ENCODE measurements at regions not wholly inside any gene's neighbourhood (a gene's known extent, or its start where the extent isn't known, plus 50 kb on each side); places are given as distances from the start of the nearest gene placed in this dataset.

- no peak for DNase-seq (ENCODE audit: low read depth)
These were observed 112.8 kb upstream of the LPP start for GRCh38 chr3:188041193-188041592.

- DNase-seq (ENCODE audit: low read depth), result no peak
These were observed 112.1 kb upstream of the LPP start for GRCh38 chr3:188041895-188042294.

- DNase-seq (ENCODE audit: low read depth), result no peak
These were observed 111.5 kb upstream of the LPP start for GRCh38 chr3:188042466-188042865.

DNA sequence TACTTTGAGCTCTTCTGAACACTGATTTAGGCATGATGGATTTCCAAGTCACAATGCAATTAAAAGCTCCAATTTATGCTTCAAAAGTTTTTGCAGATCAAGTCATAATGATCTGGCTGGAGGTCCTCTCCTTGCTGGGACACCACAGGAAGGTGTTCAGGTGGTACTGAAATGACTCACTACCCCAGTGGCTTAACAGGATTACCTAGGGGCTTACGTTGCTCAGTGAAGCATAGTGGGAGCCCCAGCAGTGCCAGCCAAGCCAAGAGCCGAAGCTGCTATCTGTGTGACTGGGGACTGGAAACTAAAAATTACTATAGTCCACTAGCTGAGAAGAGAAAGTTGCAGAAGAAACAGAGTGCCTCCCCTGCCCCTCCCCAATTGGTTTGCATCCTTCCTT lies 110.1 kb upstream of the LPP start:
- no peak for DNase-seq (ENCODE audit: low read depth)

DNA sequence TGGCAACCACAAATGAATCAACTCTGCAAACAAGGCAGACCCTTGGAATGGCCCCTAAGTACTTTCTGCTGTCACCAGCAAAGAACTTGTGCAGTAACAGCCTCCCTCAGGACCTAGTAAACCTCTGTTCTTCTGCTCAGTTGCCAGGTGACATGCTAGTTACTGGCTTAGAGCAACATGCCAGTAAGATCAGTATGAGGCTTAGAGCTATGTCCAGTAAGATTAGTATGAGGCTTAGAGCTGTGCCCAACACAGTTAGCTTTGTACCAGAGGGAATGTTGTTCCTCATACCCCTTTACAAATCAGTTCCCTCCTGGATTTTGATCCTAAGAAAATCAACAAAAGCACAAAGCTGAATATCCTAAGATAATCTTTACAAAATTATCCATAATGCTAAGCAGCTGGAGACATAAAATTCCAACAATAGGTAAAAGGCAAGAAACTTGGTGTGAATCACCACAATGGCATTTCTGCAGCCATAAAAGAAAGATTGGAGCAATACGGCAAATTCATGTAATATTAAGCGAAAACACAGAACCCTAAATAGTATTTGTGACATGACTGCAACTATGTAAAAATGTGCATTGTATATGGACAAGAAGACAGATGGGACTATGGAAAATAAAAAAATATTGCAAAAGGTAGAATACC lies 107.3 kb upstream of the LPP start:
- DNase-seq (ENCODE audit: low read depth), result no peak

GRCh38 chr3:188047536-188047935 lies 106.4 kb upstream of the LPP start:
- no peak for DNase-seq (ENCODE audit: low read depth)

- no peak for DNase-seq (ENCODE audit: low read depth)
These were observed 104.1 kb upstream of the LPP start for GRCh38 chr3:188049606-188050530.

GRCh38 chr3:188051801-188052168 lies 102.2 kb upstream of the LPP start:
- no peak for DNase-seq (ENCODE audit: low read depth)

DNA sequence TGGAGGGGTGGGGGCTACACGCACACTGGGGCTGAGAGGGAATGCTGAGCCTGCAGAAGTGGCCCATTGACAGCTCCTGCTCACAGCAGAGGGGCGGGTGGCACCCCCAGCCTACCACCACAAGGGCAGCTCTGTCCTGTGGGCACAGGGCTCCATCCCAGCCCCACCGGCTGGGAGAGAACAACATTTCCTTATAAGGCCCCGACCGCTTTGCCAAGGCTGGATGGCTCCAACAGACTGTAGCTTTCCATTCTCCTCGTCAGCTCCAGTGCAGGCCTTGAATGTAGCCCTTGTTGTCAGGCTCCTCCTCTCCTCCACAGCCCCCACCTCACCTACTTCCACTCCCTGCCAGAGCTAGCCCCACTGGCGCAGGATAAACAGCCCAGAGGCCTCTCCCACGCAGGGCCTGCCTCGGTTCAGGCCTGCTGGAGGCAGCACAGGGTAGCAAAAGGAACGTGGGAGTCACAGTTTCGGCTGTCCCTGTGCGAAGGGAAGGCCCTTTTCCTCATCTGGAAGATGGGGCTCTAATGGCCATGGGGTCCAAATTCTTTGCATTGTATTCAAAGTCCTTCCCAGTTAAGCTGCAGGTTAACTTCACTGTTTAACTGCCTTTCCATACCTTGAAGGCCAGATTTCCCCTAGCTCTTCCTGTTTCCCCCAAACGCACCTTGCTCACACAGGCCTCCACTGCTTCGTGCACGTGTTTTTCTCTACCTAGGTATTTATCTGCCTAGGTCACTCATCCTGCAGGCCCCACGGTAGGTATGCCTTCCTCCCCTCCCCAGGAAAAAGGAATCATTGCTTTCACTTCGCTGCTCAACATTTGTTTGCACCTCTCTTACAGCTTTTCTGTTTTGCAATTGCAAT lies 101.6 kb upstream of the LPP start:
- no peak for DNase-seq (ENCODE audit: low read depth)

GRCh38 chr3:188053036-188053340 lies 101.0 kb upstream of the LPP start:
- DNase-seq (ENCODE audit: low read depth), result no peak

DNA sequence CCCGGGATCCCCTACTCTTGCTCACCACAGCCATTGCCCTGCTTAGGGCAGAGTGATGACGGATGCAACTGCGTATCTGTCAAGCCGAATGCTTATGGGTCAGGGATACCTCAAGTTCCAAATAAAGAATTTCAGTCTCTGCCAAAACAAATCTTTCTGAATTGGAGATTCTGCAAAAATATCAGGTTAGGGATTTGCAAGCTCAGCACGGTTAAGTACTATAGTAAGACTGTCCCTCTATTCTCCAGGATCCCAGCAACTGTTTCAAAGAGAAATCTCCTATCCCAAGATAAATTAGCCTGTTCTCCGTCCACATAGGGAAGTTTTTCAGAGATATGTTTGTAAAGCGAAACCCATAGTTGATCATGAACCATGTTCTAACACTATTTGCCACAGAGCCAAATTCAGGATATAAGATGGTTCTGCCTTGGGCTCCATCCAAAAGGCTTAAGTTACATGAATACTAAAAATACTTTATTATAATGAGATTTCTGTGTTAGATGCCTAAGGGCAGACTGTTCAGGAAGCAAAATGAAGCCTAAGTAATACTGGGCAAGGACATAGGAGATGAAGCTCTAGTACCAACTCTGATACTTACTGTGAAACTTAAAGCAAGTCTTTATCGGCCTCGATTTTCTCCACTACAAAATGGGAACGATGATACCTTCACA lies 100.1 kb upstream of the LPP start:
- DNase-seq (ENCODE audit: low read depth), result no peak

DNA sequence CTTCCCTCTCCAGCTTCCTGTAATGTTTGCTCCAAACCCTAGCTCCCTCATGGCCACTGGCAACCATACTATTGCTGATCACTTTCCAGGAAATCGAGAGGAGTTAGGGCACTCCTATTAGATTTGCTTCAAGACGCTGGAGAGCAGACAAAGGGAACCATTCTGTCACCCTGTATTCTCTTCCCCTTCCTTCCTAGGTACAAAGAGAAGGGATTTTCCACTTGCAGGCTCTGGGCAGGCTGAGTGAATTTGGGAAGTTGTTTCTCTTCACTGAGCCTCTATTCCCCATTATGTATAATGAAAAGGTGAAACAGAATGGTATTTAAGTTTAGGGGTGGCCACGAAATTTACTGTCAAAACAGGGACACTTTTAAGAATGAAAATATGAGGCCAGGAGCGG lies 99.4 kb upstream of the LPP start:
- DNase-seq (ENCODE audit: low read depth), result no peak

GRCh38 chr3:188055388-188055787 lies 98.6 kb upstream of the LPP start:
- DNase-seq (ENCODE audit: low read depth), result no peak

GRCh38 chr3:188057124-188057523 lies 96.8 kb upstream of the LPP start:
- DNase-seq (ENCODE audit: low read depth), result no peak

DNA sequence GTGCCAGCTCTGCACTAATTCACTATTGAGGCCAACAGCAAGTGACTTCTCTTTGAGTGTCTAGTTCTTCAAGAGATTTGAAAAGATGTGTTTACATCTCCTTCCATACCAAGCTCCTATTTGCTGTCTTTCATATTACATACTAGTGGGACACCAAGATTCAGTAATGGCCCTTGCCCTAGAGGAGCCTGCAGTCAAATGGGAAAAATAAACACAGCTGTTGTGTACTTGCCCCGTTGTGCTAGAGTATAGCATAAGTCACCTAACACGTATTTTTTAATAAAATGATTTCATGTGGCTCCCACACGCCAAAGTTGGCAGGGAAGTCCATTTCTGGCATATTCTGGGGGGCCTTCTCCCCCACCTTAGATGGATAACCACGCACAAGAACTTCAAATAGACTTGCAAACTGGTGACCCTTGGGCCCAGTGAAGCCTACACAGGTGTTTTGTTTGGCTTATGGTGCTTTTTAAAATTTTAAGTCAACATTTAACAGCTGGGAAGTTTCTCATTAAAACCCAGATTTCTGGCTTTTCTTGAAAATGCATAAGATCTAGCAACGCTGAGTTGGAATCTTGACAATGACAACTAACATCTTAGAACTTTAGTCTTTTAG lies 95.3 kb upstream of the LPP start:
- DNase-seq (ENCODE audit: low read depth), result no peak

DNA sequence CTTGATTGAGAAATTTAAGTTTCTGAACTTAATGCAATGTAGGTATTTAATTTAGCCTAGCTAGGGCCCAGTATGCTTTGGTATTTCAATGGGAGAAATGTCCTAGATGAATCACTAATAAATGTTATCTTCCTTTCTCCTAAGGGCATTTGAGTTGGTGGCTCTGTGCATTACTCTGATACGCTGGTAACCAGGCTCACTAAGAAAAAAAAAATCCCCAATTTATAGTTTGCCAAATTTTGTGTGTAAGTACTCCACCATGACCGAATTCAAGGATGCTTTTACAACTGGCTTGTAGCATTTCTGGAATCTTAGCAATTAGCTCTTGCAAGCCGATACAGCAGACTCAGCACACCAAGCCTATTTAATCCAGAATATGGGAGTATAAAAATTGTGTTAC lies 94.6 kb upstream of the LPP start:
- DNase-seq (ENCODE audit: low read depth), result no peak

GRCh38 chr3:188060264-188060835 lies 93.6 kb upstream of the LPP start:
- no peak for DNase-seq (ENCODE audit: low read depth)

GRCh38 chr3:188060840-188061544 lies 93.0 kb upstream of the LPP start:
- peak; percentile 29 for DNase-seq (ENCODE audit: low read depth)

- no peak for DNase-seq (ENCODE audit: low read depth)
These were observed 91.7 kb upstream of the LPP start for GRCh38 chr3:188062216-188062615.

- DNase-seq (ENCODE audit: low read depth), result no peak
These were observed 89.0 kb upstream of the LPP start for GRCh38 chr3:188064831-188065493.

All from GM04504 (cell line).